ENCODE measurements at regions not wholly inside any gene's neighbourhood (a gene's known extent, or its start where the extent isn't known, plus 50 kb on each side); places are given as distances from the start of the nearest gene placed in this dataset.

DNA sequence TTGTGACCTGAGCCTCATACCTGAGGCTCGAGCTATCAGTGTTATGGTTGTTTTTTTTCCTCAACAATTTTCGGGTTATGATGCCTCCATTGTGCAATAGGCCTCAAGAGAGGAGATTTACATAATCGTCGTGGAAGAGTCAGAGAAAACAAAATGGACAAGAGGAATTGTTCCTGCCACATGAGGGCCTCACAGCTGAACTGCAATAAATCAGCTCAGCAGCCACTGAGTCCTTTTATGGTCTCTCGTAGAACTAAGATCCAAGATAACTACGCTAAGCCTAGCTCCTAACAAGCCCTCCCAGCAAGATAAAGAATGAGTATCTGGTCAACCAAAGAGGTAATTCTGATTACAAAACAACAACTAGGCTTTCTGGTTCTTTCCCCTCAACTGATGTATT lies 336.8 kb downstream of the WDR11 start:
- no peak for FAIRE-seq

DNA sequence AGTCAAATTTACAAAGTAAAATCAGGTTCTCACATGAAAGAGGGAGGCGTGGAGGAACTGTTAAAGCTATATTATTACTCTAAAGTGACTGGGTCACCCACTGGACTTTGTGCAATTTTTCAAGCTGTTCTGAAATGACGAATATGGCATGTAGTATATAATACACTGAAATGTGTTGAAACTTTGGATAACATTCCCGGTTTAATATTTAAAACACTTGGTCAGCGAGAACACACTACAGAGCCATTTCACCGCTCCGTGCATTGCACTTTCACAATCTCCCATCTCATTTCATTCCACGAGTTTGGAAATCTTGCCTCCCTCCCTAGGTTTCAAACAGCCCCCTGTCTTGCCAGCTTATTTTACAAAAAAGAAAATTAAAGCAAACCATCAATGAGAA lies 337.9 kb downstream of the WDR11 start:
- FAIRE-seq = no peak

DNA sequence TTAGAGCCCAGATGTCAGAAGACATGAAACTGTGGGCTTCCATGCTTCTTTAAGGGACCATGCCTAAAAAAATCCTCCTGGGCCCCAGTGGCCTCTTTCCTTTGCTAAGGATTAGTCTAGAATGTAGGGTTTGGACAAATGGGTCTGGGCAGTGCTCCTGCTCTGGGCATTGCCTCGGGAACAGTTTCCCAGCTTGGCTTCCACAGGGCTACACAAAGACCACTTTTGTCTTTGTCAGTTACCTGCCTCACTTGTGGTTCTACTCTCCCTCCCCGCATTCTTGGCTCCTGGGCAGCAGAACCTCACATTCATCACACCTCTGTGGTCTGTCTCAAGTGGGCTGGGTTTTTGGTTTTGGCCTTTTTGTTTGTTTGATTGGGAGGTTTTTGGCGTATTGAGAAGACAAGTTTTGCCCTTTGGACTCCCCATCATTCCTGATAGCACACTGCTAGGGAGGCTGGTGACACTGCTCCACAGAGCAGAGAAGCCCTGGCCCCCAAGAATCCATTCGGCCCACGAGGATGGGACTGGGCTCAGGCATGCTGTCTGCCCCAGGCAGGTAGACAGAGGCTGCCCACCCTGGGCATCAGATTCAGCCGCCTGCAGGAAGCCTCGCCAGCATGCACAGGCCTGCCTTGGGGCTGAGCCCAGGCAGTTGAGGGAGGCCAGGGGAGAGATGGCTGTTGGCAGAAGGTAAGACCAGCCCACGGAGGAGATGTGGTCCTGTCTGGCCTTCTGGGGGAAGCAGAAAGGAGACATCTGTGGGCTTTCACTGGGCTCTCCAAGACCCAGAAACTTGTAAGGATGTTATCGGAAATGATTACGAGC lies 343.7 kb downstream of the WDR11 start:
- FAIRE-seq = no peak

DNA sequence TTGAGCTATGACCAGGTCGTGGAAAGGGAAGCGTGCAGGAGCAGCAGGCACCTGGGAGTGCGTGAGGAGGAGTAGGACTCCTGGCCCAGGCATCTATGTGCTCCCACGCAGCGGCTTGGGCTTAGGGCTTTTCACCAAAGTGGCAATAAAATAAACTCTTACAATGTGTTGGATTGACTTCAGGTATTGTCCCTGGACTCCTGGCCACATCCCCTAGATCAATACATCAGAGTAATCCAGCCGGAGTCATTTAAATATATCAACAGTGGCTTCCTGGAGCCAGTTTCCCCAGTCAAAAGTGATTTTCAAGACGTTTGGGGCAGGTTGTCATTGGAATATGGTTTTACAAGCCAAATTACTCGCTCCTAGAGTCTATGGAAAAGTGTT lies 344.4 kb downstream of the WDR11 start:
- FAIRE-seq = no peak

DNA sequence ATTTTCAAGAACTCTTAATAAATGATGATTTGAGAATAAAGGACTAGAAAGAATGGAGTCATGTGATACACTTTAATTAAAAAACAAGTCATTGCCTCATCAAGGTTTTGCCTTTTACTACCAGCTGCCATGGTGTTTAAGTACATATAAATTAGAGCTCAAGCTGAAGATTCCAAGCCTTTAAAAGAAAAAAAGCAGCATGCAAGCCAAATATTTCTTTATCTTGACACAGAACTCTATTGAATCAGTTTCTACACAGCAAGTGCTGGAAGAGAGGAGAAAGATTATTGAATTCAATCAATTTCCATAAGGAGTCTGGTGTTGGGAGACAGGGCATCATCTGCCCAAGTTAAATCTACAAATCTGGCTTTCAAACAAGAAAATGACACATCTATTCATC lies 347.9 kb downstream of the WDR11 start:
- FAIRE-seq = no peak

DNA sequence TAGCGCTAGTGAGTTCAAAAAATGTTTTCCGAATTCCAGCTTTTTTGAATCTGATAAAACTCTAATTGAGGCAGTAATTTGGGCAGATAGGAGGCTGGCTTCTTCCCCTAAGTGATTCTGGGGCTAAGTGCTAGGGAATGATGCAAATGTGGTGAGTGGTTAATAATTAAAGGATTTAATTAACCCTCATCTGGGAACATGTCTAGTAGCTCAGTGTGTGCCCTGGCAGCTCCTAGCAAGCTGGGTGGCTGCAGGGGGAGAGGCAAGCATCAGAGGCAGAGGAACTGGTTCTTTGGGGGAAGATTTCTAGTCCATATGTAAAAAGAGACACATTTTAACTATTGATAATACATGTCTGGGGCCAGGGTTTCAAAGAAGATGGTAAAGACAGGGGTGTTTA lies 354.5 kb downstream of the WDR11 start:
- no peak for FAIRE-seq

DNA sequence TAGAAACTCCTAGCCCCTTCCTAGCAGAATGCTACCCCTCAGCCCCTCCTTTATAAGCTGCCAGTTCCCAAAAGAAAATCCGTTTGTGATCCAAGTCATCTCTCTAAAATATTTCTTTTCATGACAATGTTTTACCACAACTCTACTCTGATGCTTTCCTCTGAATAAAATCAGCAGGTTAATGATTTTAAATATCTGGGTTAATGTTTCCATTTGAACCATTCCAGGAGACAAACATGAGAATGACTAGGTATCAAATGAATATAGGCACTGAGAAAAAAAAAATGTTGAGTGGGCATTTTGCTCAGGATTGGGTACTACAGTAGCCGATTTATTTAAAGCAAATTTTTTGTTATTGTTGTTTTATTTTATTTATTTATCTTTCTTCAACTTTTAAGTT lies 360.3 kb downstream of the WDR11 start:
- no peak for FAIRE-seq

DNA sequence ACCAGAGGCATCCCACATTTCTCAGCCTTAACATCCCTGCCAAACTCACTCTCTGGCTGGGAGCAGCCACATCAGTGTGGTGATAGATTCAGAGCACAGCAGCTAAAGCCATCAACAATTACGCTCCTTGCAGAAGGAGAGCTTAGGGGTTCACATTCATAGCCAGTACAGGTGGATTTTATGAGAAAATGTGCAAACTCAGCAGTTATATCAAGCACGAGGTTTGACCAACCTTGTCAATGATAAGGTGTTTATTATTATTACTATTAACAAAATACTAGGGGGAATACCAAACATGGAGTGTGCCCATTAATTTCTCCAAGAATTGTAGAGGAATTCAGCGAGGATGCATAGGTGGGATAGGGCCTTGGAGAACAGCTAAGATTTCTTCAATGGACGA lies 362.3 kb downstream of the WDR11 start:
- no peak for FAIRE-seq

DNA sequence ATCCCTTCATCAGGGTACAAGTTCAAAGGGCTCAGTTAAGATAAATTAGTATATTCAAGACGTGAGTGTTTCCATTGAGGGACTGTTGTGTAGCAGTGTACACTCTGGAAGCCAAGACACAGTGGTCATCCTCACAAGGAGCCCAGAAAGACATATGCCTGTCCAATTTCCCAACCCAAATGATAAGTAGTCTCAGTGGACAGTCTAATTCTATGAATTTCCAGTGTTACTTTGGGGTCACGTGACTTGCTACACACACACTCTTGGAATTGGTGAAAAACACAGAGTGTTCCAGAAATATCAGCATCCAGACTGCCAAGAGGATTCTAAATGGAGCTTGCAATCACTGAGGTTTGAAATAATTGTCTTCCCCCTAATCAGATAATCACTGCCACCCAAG lies 365.1 kb downstream of the WDR11 start:
- FAIRE-seq = no peak

DNA sequence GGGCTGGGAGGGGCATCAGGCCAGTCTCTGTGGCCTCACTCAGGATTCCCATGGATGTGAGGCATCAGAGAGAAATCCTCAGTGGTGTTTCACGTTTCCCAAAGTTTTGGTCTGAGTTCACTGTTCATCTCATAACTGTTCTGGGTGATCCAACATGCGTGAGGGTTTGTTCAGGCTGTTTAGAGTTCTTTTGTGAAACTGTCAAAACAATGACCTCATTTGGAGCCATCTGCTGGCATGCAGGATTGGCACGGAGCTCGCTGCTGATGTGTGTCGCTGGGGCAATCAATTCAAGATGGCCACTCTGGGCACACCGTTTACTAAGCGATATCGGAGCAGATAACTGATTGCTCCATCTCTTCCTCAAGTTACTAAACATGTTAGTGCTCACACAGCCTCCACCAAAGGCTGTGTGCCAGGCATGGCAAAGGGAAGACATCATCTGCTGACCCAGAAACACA lies 365.6 kb downstream of the WDR11 start:
- no peak for FAIRE-seq

DNA sequence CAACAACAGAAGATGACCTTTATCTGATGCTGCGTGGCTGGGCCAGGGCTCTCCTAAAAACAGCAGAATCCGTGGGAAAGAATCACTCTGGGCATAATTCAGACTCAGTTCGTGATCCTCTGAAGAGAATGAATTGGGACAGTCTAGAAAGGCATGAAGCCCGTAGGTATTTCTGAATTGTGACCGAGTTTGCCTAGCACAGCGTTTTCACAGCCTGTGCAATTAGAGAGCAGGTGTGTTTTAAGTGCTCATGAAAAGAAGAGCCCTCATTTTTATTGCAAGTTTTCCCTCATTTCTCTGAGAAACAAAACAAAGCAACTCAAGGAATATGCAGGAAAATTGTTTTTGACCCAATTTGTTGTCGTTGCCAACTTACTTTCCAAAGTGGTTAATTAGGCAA lies 366.2 kb downstream of the WDR11 start:
- FAIRE-seq = no peak

DNA sequence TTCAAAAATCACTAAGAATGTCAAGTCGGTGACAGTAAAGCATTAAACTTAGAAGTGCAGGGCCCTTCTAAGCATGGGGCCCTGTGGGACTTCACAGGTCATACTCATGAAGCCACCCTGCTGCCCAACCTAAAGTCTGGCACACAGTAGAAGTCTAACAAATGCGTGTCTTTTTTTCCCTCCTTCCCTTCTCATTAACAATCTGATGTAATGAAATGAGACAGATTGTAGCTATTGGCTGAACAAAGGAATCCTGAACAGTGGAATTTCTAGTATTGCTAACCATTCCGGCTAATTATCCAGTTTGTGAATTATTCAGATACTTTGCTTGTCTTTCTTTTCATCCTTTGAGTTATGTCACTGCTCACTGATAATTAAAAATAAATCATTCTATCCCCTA lies 369.9 kb downstream of the WDR11 start:
- no peak for FAIRE-seq

DNA sequence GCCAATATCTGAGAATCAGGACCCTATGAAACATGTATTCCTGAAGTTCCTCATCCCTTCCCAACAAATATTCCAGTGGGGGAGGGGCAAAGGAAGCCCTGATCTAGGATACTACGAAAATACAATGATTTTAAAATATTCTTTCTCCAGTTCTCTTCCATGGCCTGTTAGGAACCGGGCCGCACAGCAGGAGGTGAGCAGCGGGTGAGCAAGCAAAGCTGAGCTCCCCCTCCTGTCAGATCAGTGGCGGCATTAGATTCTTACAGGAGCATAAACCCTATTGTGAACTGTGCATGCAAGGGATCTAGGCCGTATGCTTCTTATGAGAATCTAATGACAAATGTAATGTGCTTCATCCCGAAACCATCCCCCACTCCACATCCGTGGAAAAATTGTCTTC lies 370.8 kb downstream of the WDR11 start:
- FAIRE-seq = no peak

DNA sequence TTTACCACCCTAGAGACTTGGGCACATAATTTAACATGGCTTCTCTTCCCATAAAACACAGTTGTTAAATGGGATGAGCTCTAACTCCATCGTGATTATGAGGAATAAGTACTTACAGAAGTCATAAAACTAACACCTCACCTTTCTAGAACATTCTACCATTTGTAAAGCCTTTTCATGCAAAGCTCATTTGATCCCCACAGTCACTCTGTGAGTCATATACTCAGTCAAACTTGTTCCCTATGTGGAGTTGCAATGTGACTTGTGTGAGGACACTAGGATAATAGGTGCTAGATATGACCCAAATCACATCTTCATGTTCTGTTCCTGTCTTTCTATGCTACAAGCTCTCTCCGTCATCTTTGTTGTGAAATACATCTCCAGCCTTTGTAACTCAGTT lies 371.7 kb downstream of the WDR11 start:
- FAIRE-seq = no peak

DNA sequence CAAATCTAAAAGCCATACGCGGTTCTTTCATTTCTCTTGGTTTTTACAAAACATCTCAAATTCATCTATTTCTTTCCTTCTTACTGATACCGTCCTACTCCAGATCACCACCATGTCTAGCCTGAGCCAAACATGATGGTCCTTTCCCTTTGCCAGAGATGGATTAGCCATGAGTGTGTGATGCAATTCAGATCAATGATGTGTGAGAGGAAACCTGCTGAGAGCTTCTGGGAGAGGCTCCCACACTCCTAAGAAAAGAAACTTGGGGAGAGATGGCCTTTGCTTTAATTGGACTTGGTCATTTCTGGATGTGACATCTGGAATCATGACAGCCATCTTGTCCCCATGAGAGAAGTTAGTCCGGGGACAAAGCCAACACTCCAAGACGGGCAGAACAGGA lies 367.2 kb downstream of the FGFR2 start:
- no peak for FAIRE-seq

DNA sequence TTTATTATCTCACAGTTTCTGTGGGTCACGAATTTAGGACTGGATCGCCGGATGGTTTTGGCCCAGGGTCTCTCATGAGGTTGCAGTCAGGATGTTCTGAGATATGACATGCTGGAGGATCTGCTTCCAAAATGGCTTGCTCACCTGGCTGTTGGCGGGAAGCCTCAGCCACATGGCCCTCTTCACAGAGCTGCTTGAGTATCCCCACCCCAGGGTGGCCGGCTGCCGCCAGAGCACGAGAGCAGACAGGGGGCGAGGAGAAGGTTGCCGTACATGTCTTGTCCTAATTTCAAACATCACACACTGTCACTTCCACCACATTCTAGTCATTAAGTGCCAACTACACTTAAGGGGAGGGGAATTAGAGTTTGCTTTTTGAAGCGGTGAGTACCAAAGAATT lies 365.8 kb downstream of the FGFR2 start:
- FAIRE-seq = no peak

DNA sequence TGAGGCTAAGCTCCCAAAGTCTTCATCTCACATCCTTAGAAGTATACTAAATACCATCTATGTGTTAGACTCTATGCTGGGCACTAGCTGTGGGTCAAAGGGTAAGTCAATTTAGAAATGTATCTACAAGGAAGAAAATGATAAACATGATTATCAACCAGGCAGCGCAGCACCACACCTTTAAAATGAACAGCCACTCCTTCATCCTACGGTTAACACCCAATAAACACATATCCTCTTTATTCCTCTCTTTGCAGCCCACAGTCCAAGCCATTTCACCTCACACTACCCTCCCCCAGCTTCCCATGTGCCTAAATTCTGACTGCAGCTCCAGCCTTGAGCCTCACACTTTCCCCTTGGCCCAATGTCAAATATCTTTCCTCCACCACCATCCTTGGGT lies 362.6 kb downstream of the FGFR2 start:
- no peak for FAIRE-seq

DNA sequence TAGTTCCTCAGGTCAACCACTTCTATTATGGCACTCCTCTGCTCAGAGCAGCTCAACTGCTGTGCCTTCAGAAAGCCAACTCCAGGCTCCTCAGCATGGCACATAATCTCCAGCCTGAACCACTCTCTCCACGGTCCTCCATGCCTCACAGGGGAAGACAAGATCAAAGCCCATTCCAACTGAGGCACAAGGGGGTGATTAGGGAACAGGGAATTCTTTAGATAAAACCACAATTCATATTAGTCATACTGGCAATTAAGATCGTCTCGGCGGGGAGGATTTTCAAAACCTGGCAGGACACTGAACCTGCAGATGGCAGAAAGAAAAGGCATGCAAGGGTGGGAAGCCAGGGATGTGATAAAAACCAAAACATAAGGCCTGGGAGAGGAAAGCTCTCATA lies 361.6 kb downstream of the FGFR2 start:
- FAIRE-seq = no peak

DNA sequence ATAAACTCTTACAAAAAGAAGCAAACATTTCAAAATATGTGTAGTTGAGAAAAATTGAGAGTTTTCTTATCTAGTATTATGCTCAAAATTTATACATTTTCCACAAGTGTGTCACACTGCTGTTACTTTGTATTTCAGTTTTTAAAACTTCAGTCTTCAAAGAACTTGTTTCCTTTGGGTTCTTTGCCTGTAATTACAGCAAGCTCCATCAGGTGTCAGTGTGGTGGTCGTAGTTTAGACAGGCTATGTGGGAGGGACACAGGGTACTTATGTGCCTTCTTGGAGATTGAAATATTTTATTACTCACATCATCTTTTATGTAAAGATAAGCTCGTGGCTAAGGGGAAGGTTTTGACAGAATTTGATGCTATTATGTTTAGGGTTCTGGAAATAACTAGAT lies 360.5 kb downstream of the FGFR2 start:
- FAIRE-seq = no peak

DNA sequence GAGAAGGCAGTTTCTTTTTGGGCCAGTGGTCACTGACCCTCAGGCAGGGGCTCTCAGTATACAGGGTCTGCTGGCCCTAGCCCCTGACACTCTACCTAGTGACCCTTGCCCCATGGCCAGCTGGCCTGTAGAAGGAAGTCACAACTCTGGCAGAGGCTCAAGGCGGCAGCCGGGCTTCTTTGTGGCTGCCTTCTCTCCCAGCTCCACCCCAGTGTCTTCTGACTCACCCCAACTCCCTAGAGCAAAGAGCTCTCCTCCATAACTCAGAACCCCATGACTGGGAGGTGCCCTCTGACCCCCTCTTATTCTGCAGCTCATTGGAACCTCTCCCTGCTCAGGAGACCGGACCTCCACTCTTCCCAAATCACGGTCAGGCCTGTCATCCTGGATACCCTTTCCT lies 358.2 kb downstream of the FGFR2 start:
- no peak for FAIRE-seq

DNA sequence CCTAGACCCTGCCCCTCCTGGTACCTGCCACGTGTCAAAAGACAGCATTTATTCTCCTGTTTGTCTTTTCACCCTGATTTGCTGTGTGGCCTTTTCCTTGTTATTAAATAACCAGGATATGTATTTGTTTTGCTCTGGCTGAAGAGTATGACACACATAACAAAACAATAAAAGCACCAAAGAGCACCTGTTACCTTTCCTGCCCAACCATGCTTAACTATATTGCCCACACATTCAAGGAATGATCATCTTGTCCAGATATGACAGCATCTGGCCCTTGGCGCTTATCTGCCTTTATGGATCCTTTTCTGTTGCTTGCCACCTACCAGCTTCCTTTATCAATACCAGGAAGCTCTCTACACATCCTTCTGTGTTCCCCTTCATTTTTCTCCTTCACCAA lies 357.7 kb downstream of the FGFR2 start:
- FAIRE-seq = no peak

DNA sequence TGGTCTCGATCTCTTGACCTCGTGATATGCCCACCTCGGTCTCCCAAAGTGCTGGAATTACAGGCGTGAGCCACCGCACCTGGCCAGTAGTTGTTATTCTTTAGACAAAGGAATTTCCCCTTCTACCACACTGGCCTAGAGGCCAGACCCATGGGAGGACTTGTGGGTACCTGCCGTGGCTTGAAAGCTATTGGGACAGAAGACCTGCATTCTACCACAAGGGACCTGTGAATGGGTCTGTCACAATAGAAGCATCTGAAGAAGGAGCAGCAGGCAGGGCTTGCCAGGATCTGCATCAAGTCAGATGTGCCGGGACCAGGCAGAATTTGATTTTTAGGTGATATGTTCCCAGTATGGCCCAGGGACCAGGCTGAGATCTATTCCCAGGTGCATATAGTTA lies 356.9 kb downstream of the FGFR2 start:
- no peak for FAIRE-seq

DNA sequence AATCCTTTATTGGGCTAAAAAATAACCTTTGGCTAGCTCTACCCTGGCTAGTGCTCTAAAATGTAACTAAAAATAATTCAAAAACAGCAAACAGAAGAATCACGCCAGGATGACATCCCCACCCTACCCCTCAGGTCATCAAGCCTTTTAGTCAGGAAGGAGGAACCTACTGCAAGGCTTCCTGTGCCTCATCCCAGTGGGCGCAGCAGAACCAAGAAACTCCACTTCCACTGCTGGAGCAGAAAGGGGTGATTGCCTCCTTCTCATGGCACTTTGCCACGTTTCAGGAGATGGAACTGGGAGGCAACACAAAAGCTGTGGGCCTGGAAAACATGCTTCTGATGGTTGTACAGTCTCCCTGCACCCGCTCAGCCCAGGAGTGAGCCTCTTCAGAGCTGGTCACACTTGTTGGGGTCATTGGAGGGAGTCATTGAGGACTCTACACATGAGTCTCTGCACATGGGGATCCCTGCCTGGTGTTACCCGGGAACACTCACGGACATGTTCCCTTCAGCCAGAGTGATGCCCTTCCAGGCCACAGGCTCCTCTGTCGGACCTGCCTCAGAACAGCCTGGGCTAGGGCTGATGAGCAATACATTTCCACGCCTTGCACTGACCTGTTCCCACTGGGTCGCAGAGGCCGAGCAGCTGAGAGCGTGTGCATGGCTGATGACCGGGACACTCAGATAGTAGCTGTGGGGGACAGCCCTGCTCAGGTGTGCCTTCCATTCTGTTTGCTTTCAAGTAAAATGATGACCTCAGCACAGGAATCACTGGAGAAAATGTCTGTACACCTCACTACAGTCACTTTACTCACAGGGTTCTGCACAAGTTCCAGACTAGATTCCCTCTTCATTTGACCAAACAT lies 355.3 kb downstream of the FGFR2 start:
- FAIRE-seq = no peak

DNA sequence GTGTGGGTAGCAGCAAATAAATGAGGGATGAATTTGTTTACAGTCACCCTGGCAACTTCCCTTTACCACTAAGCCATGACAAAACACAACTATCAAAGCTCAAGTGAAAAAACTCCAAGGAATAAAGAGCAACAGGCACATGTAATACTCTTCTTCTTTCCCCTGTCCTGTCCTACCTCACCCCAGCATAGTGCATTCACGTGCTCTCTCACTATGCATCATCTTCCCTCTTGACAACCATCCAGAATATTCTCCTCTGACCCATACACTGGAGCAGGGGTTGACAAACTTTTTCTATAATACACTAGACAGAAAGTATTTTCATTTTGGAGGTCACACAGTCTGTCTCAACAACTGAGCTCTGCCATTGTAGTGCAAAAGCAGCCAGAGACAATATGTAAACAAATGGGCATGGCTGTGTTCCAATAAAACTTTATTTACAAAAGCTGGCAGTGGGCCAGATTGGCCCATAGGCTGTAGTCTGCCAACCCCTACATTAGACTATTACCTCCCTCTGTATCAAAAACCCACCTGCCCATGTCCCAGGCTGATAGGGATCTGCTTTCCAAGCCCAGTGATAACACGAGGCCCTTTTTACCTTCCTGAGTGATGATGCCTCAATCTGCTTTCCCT lies 354.5 kb downstream of the FGFR2 start:
- no peak for FAIRE-seq

All from endometrium (tissue), 2 donors.